ENCODE measurements at regions not wholly inside any gene's neighbourhood (a gene's known extent, or its start where the extent isn't known, plus 50 kb on each side); places are given as distances from the start of the nearest gene placed in this dataset.
"Not testable (repeated sequence)": the region's sequence is repeated elsewhere in the genome, so short reads cannot be mapped to it uniquely, and the experiment has no call there.

GRCh38 chr6:98039443-98039842 is 756.4 kb upstream of the MMS22L start:
- no peak for DNase-seq (ENCODE audit: low read depth)

DNA sequence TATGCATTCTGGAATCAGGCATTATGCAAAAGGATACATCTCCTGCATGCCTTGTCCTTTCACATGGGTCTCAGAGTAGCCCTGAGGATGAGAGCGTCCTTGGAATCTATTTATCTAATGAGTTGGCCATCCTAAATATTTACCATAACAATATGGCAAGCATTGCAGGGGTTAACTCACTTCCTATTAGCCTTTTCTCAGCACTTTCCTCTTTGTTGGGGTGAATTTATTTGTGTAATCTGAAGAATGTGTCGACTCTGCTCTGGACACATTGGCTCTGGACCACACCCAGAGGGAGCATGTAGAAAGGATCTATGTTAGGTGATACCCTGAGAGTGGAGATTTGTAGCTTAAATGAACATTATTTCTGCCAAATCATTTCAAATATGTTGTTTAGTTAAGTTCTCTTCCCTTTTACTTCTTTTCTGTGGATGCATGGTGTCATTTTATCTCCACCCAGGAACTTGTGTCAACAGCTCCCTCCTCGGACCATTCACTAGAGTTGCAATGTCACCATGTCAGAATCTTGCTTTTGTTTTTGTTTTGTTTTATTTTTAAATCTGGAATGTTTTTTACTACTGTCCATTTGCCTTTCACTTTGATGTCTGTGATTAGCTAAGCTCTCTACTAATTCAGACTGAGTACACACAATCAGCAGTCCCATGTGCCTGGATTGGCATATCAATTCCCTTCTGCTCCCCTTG is 757.0 kb upstream of the MMS22L start:
- DNase-seq (ENCODE audit: low read depth), result no peak

GRCh38 chr6:98041056-98041455 is 758.0 kb upstream of the MMS22L start:
- DNase-seq (ENCODE audit: low read depth), result no peak

DNA sequence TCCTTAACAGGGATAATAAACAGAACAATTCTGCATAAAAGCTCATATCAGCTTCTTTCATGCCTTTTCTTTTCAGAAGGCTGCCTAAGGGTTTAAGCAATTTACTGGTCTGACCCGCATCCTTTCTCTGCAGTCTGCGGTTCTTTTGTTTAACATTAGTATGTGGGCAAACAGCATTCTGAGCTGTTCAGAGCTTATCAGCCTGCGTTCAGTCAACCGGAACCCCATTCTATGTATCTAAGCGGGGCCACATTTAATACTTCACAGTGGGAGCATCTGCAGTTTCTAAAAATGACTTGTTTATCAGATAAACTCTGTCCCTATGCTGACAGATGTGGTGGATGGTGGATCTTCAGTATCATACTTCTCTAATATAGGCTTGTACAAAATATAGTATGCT is 758.9 kb upstream of the MMS22L start:
- DNase-seq (ENCODE audit: low read depth), result no peak

DNA sequence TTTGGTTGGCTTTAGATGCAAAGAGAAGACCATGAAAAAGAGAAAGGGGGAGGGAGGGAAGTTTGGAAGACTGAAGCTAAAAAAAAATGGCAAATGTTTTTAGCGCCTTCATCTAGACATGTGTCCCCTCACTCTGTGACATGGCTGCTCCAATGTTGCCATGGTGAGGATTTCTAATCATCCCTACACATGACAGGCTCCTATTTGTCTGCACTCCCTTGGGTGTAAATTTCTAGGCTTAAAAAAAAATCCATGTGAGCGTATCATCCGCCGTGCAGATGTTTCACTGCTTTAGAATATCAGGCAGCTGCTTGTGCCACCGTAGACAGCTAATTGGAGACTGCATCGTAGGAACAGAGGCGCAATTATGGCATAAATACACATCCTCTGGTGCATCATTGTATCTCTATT is 761.1 kb upstream of the MMS22L start:
- no peak for DNase-seq (ENCODE audit: low read depth)

- no peak for DNase-seq (ENCODE audit: low read depth)
These were observed 761.9 kb upstream of the MMS22L start for GRCh38 chr6:98044791-98045470.

DNA sequence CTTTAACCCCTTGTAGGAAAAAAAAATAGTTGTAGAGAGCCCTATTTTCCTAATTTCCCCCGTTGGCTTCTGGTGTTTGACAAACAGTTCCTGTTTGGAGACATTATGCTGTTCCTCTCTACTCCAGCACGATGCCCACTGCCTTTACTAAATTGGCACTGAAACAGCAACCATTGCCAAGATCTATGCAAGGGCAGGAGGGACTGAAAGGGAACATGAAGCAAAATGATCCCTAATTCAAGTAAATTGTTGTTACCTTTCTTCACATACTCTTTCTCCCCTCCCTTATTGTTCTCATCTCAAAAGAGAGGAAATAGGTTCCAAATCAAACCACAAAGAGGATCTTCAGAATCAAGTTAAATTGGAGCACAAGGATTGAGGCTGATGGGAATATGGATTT is 764.1 kb upstream of the MMS22L start:
- DNase-seq (ENCODE audit: low read depth), result no peak

GRCh38 chr6:98047871-98048270 is 764.9 kb upstream of the MMS22L start:
- DNase-seq (ENCODE audit: low read depth), result no peak

DNA sequence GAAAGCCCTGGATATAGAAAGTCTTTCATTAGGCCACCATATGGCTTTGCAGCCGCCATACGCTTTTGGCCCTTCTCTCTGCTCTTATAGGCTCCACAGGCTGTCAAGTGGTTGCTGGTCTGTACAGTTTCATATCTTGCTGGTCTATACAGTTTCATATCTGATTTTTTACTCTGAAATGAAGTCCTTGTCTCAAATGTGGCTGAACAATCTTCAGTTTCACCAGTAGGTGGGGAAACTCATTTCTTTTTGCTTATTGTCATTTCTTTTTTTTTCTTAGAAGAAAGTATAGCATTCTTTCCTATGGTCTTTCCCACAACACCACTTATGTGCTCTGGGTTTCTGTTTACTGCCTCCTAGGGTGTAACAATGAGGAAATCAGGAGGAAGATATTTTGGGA is 771.4 kb upstream of the MMS22L start:
- no peak for DNase-seq (ENCODE audit: low read depth)

DNA sequence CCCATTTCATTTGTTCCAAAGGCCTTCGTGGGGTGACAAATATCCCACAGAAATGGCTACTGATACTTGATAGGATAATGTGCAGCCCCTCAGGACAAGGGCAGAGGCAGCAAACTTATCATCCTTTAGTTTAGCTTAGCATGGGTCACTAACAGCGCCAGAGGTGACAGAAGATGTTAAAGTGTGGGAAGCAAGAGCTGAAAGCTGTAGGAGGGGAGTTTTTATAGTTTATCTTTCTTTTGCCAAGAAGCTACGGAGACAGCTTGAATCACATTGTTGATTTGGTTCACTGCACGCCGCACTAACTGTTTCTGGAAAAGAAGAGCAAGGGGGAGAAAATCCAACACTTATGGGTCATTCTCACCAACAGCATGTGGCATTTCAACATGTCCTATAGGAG is 773.9 kb upstream of the MMS22L start:
- DNase-seq (ENCODE audit: low read depth), result no peak

GRCh38 chr6:98067375-98067774 is 767.0 kb upstream of the POU3F2 start:
- no peak for DNase-seq (ENCODE audit: low read depth)

- not testable (repeated sequence) for DNase-seq (ENCODE audit: low read depth)
These were observed 745.8 kb upstream of the POU3F2 start for GRCh38 chr6:98088537-98088936.

- DNase-seq (ENCODE audit: low read depth), result no peak
These were observed 742.0 kb upstream of the POU3F2 start for GRCh38 chr6:98092331-98092730.

DNA sequence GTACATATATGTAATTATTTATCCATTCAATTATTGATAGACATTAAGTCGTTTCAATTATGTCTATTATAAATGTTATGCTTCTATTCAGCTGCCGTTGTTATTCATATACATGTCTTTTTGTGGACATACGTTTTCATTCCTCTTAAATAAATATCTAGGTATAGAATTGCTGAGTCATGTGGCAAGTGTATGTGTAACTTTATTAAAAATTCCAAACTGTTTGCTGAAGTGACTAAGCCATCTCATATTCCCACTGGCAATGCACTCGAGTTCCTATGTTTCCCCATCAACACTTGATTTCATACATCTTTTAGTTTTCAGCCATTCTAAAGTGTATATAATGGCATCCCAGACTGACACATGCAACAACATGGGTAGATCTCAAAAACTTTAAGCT is 739.7 kb upstream of the POU3F2 start:
- DNase-seq (ENCODE audit: low read depth), result no peak

- DNase-seq (ENCODE audit: low read depth), result no peak
These were observed 726.6 kb upstream of the POU3F2 start for GRCh38 chr6:98107801-98108200.

GRCh38 chr6:98116455-98116854 is 717.9 kb upstream of the POU3F2 start:
- DNase-seq (ENCODE audit: low read depth), result no peak

GRCh38 chr6:98117068-98117467 is 717.3 kb upstream of the POU3F2 start:
- DNase-seq (ENCODE audit: low read depth), result no peak

DNA sequence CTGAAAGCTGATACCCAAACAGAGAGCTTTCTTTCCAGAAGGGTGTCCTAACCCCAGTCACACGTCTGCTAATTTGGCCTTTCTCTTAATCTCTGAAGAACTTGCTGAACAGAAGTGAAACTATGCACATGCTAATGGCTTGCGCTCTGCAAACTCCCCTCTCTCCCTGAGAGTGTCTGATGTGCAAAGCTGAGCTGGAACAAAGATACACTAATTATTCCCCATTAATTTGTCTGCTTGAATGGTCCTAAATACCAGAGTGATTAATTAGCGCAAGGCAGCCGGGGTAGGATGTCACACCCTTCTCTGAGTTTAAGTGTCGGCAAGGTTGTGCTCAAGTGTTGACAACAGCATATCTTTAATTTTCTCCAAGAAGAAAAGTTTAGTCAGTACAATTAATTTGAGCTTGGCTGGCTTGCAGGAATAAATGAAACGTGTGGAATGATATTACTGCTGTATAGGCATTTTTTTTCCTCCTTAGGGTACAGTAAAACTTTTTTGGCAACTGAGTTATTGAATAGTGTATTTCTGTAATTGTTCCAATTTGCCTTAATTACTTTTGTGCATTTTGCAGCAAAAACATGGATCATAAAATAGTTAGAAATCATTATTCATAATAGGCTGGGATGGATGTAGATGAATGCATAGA is 715.9 kb upstream of the POU3F2 start:
- no peak for DNase-seq (ENCODE audit: low read depth)

DNA sequence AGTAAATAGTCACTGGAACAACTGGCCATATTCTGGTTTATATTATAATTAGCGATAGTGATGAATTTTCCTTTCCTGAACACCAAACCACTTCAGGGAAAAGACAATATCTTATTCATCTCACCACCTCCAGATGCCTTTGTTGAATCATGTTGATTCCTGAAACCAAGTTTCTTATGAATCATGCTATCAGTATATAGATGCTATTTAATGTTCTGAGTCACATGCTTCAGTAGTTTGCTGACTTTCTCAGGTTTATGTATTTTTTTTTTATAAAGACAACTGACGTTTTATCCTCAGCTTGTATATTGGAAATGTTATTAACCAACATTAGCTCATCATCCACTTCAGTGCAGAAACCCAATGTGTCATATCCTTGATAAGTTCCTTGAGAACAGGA is 710.2 kb upstream of the POU3F2 start:
- DNase-seq (ENCODE audit: low read depth), result no peak

DNA sequence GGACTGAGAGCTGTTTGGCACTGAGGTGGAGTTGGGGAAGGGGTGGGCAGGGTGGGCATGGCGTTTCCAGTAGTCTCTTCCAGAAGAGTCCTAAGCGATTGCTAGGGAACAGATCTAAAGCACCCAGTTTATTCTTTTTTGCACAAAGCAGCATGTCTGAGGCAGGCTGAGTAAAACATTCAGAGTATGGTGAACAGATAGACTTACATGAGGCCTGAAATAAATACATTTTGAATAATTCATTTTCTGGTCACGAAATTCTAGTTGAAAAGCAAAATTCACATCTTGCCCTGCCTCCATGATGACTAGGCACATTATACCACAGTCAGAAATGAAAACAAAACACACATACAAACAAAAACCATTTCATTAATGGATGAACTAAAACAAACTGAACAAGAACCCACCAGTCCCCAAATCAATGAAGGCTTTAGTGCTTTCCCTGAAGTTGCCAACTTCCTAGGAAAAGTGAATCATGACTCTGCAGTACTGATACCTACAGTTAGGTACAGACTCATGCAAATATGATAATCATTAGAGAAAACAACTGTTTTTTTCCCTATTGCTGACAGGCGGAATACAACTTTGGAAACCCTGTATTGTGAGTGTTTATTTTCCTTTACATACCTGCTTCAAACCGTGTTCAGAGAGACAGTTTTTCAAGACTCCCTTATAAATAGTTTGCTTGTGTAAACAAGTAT is 702.9 kb upstream of the POU3F2 start:
- DNase-seq (ENCODE audit: low read depth), result no peak

DNA sequence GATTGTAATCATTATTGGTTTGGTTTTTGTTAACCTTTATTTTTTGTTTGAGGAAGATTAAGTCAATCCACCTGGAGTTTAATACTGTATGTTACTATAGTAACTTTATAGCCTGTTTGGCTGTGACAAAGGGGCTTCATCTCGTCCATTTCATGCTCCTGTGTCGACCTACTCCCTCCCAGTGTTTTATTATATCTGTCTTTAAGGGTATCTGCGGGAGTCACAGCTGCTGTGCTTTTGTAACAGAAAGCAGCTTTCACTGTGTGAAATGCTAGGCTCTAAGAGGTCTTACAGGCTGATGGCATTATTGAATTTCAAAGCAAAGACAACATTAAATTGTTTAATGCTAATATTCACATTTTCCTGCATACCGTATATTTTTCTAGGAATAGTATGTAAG is 698.0 kb upstream of the POU3F2 start:
- no peak for DNase-seq (ENCODE audit: low read depth)

- DNase-seq (ENCODE audit: low read depth), result no peak
These were observed 697.0 kb upstream of the POU3F2 start for GRCh38 chr6:98137391-98137790.

DNA sequence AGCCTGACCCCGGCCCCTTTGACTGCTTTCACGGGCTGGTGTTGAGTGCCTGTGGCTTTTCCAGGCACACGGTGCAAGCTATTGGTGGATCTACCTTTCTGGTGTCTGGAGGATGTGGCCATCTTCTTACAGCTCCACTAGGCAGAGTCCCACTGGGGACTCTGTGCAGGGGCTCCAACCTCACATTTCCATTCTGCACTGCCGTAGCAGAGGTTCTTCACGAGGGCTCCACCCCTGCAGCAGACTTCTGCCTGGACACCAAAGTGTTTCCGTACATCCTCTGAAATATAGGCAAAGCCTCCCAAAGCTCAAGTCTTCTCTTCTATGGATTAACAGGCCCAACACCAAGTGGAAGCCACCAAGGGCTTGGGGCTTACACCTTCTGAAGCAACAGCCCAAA is 691.5 kb upstream of the POU3F2 start:
- DNase-seq (ENCODE audit: low read depth), result no peak
